ENCODE measurements at regions not wholly inside any gene's neighbourhood (a gene's known extent, or its start where the extent isn't known, plus 50 kb on each side); places are given as distances from the start of the nearest gene placed in this dataset.

DNA sequence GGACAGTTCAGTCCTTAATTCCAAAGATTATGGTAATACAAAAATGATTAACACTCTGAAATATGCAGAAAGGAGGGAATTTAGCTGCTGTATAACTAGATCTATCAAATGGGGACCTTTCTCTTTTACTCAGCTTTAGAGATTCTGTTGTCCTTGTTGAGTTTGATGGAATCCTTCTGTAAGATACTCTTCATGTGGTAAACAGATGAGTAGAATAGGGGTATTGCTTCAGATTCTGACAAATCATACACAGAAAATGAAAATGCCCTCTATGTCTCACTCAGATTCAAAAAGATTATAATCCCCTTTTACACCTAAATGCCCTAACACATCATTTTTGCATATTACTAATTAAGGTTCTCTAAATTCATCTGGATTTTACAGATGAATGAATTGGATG, 50.7 kb downstream of the ARHGAP35 start:
- in situ Hi-C loops (cut with MboI; ENCODE audit: low pct_unique_long_range_greater_than_20kb, low sequenced_read_pairs, unreplicated experiment) = no loop called here
- DNase-seq (ENCODE audit: low spot score) = no peak
- no peak for TF ChIP-seq CTCF (IDR thresholded peaks at IDR 0.05; ENCODE audit: extremely low read depth, insufficient read depth, missing control alignments)

DNA sequence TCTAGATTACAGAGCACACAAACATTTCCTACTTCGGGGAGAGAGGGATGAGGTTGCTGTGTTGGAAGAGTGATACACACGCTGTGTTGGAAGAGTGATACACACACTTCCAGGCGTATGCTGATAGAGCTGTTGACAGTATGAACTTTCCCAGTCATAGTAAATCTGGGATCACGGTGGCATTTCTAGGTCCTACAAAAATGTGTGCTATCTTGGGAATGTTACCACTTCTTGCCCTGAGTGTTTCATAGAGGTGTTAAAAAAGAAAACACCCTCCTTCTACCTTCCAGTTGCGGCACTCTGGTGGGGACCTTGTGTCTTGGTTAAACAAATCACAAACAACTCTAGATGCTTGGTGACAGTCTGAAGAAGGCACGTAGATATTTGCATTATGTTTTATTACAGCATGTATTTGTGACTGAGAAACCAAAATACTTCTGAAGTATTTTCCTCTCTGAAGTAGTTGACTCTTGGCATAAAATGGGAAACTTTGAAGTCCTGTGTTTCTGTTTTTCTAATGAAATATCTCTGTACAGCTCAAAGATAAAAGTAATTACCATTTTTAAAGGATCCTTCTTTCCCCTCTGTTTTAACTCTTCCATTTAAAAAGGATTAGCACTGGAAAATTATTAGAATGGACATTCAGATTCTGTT, 52.5 kb downstream of the ARHGAP35 start:
- in situ Hi-C loops (cut with MboI; ENCODE audit: low pct_unique_long_range_greater_than_20kb, low sequenced_read_pairs, unreplicated experiment) = no loop called here
- DNase-seq (ENCODE audit: low spot score) = no peak
- TF ChIP-seq CTCF (IDR thresholded peaks at IDR 0.05; ENCODE audit: extremely low read depth, insufficient read depth, missing control alignments) = no peak

DNA sequence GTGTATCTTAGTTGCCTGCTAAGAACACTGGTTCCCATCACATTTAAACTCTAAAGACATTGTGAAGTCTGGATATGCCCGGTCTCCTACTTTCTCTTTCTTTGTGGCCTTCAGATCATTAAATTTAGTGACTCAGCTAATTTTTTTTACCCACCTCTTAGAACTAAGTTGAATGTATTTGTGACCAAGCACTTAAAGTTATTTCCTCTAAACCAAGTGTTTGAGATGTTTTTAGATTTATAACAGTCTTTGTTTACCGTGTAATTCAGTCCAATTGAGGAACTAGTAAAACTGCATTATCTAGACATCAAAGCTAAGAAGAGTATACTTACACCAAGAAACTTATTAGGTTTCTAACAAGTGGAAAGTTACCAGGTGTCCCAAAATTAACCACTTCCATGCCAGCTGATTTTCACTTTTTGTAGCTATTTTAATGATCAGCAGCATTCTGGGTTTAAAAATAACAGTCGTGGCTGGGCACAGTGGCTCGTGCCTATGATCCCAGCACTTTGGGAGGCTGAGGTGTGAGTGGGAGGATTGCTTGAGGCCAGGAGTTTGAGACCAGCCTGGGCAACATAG, 53.1 kb downstream of the ARHGAP35 start:
- peak; percentile 28 for DNase-seq (ENCODE audit: low spot score)
- in situ Hi-C loops (cut with MboI; ENCODE audit: low pct_unique_long_range_greater_than_20kb, low sequenced_read_pairs, unreplicated experiment) = no loop called here
- TF ChIP-seq CTCF (IDR thresholded peaks at IDR 0.05; ENCODE audit: extremely low read depth, insufficient read depth, missing control alignments) = no peak

- in situ Hi-C loops (cut with MboI; ENCODE audit: low pct_unique_long_range_greater_than_20kb, low sequenced_read_pairs, unreplicated experiment) = no loop called here
- no peak for DNase-seq (ENCODE audit: low spot score)
- no peak for TF ChIP-seq CTCF (IDR thresholded peaks at IDR 0.05; ENCODE audit: extremely low read depth, insufficient read depth, missing control alignments)
Observed at GRCh38 chr19:46915386-46915785, 54.6 kb downstream of the ARHGAP35 start.

DNA sequence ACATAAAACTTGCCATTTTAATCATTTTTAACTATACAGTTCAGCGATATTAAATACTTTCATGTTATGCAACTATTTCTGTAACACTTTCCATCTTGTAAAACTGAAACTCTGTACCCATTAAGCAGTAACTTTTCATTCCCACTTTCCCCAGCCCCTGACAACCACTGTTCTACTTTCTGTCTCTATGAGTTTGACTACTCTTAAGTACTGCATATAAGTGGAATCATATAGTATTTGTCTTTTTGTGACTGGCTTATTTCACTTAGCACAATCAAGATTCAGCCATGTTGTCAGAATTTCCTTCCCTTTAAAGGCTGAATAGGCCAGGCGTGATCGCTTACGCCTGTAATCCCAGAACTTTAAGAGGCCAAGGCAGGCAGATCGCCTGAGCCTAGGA, 56.2 kb downstream of the ARHGAP35 start:
- TF ChIP-seq CTCF (IDR thresholded peaks at IDR 0.05; ENCODE audit: extremely low read depth, insufficient read depth, missing control alignments) = no peak
- DNase-seq (ENCODE audit: low spot score) = no peak
- in situ Hi-C loops (cut with MboI; ENCODE audit: low pct_unique_long_range_greater_than_20kb, low sequenced_read_pairs, unreplicated experiment) = no loop called here

- TF ChIP-seq CTCF (IDR thresholded peaks at IDR 0.05; ENCODE audit: extremely low read depth, insufficient read depth, missing control alignments) = no peak
- in situ Hi-C loops (cut with MboI; ENCODE audit: low pct_unique_long_range_greater_than_20kb, low sequenced_read_pairs, unreplicated experiment) = no loop called here
- DNase-seq (ENCODE audit: low spot score) = no peak
Observed at GRCh38 chr19:46919324-46919723, 58.5 kb downstream of the ARHGAP35 start.

Measured in GM13977 (cell line).